ENCODE measurements at regions not wholly inside any gene's neighbourhood (a gene's known extent, or its start where the extent isn't known, plus 50 kb on each side); places are given as distances from the start of the nearest gene placed in this dataset.
A peak's percentile ranks its signal among the peaks of the same experiment; 100 is the strongest.
"Not testable (repeated sequence)": the region's sequence is repeated elsewhere in the genome, so short reads cannot be mapped to it uniquely, and the experiment has no call there.

DNA sequence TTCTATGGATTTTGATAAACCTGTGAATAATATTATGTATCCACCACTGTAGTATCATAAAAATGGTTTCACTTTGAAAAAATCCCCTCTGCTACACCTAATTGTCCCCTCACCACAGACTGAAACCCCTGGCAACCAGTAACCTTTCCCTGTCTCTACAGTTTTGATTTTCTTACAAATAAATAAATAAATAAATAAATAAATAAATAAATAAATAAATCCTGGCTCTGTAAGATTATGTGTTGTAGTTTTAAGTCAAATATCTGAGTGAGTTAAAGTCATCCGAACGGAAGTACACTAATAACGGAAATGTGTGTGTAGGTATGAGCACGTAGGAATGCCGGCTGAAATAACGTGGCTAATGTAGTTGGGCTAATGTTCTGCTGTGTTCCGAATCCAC lies 641.5 kb downstream of the GABRG1 start:
- no peak for DNase-seq (ENCODE audit: low spot score)

DNA sequence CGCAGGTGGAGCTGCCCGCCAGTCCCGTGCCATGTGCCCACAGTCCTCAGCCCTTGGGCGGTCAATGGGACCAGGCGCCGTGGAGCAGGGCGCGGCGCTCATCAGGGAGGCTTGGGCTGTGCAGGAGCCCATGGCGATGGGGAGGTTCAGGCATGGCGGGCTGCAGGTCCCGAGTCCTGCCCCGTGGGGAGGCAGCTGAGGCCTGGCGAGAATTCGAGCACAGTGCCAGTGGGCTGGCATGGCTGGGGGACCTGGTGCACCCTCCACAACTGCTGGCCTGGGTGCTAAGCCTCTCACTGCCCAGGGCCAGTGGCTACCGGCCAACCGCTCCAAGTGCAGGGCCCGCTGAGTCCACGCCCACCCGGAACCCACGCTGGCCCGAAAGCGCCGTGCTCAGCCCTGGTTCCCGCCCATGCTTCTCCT lies 646.5 kb downstream of the GABRG1 start:
- DNase-seq (ENCODE audit: low spot score) = no peak

DNA sequence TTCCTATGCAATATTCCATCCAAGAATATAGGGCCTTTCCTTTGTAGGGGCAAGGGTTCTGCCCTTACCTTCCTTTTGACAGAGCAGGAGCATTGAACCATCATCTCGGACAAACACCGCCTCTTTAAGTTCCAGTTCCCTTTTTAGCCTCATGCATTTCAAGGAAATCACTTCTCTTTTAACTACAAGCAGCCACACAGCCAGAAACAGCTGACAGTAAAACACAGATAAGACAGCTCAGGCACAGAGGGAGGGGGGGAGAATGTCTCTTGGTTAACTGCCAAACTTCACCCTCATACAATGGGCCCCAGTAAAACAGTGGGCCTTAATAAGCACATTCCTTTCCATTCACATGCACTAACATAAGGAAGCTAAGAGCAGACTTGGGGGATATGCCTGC lies 648.3 kb downstream of the GABRG1 start:
- DNase-seq (ENCODE audit: low spot score) = no peak

DNA sequence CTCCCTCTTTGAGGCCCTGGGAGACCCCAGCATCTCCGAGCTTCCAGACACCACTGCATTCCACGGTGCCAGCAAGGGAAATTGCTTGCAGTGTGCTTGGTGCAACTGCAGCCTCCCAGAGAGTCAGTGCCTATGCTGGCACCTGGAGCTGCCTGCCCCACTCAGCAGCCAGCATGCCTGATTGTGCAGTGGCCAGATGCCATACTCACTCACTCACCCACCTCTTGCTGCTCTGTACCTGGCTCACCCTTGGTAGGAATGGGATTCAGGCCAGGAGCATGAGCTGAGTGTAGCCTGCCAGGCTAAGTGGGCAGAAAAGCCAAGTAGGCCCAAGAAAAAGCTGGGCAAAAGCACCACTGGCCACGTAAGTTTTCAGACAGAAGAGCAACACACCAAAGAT lies 651.4 kb downstream of the GABRG1 start:
- DNase-seq (ENCODE audit: low spot score) = no peak

DNA sequence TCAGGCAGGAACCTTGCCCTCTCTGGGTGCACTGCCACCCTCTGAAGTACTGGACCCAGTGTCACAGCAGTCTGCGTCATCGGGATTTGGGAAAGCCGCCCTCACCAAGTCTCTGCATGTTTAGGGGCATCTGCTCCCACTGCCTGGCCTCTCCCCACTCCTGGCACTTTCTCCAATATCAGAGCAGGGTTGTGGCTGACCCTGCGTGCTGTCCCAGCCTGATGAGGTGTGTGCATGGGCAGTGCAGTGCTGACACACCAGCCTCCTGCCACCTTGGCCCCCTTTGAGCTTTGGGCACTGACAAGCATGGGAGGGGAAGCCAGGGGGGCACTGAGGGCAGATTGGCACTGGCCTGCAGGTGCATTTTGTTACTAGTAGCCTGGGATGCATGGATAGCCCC lies 652.5 kb downstream of the GABRG1 start:
- no peak for DNase-seq (ENCODE audit: low spot score)

DNA sequence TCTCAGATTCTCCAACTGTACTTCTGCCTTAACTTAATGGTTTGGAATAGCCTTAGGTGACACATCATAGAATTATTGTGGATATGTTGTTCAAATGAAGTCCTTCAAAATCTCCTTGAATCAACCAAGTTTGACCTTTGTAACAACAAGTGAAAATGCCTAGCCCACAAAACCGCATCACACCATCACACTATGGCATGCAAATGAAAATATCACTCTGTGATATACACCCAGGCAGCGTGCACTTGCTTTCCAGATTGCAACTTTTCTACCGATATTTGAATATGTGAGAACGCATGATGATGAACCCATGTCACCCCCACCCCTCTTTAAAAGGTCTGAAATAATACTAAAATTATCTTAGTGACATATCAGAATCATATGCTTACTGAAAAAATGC lies 656.7 kb downstream of the GABRG1 start:
- DNase-seq (ENCODE audit: low spot score) = no peak

DNA sequence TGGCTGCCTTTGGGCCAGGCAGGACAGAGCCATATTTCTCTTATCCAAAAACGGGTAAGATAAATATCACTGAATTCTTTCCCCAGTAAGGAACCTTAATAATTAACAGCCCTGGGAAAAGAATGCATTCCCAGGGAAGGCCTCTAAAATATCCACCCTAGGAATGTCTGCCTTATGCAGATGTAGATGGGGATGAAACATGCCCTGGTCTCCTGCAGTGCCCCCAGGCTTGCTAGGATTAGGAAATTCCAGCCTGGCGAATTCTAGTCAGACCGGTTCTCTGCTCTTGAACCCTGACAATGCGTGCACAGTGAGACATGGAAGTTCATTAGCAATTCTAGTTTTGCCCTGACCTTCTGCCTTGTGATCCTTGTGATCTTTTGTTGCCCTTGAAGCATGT lies 663.7 kb downstream of the GABRG1 start:
- DNase-seq (ENCODE audit: low spot score) = not testable (repeated sequence)

DNA sequence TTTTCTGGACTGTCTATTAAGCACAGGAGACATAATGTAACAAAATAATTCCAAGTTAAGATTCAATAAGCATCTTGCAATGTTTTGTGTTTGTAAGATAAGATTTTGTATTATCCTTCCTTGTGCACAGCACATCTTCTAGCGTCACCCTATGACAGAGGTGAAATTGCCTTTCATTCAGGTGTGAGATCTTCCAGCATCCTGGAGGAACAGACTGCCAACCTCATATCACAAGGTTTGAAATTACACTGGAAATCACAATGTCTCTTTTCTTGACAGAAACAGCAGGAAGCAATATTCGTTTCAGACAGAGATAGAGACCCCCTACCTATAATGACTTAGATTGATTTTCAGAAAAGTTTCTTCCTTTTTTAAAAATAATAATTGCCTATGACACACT lies 668.6 kb downstream of the GABRG1 start:
- no peak for DNase-seq (ENCODE audit: low spot score)

DNA sequence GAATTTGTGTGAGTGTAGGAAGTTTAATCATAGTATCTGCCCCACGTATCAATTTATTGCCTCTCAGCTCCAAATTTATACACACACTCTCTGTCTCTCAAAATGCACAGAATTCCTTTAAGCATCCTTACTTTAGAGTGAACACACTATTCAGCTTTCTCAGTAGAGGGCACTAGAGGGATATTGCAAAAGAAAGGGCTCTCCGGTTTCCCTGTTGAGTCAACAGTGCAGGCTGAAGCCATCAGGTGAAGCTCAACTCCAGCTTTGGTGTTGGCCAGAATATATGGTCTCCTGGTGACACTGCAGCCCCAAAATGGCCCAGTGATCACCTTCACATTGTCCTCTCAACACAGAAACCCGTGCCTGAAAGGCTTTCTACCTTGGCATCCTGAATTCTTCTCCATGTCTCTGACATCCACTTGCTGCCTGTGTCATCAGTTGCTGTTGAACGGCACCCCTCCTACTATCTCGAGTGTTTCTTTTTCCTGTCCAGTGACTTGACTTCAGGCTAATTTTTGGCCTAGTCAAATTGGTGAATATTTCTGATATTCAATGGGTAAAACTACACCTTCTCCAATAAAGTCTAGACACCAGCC lies 670.5 kb downstream of the GABRG1 start:
- peak; percentile 80 for DNase-seq (ENCODE audit: low spot score)

DNA sequence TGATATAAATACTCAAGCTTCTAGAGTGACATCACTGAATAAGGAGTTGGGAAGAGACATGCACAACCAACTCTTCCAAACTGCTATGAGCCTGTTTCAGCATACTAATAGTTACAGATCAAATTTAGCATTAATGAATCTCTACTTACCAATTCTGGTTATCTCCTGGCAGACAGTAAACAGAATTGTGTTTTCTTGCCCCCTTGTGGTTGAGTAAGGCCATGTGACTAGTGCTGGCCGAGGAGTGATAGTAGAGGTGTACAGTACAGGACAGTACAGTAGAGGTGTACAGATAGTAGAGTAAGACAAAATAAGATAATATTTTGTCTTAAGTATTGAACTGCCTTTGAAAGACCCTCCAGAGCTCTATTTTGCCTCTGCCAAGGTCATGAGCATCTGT lies 681.4 kb downstream of the GABRG1 start:
- DNase-seq (ENCODE audit: low spot score) = peak; percentile 53

DNA sequence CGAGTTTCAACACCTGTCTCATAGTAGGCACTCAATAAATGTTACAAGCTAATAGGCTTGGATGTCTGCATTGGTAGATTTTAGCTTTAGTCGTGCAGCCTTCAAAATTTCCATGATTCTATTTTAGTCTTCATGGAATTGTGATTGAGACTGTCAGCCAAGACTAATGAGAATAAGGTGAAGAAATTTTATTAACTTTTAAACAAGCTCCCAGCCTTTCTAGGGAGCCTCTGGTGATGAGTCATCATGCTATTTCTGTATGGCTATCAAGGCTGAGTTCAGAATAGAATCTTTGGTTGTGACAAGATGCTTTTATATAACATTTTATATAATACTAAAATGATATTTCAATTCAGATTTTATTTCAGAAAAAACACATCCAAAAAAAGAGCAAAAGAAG lies 685.8 kb downstream of the GABRG1 start:
- peak; percentile 20 for DNase-seq (ENCODE audit: low spot score)

DNA sequence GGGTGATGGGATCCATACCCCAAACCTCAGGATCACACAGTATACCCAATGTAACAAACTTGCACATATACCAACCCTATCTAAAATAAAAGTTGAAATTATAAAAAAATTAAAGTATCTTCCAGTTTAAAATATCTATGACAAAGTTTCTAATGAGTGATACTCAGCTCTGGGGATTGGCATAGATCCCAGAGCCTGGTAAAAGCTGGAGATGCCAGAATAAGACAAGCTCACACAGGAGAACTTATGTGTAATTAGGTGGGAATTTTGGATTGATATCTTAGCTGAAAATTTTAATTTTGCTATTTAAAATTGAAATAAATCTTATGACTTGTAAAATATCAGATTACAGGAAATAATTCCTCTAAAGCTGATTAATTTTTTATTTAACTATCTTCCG lies 686.5 kb downstream of the GABRG1 start:
- DNase-seq (ENCODE audit: low spot score) = no peak

DNA sequence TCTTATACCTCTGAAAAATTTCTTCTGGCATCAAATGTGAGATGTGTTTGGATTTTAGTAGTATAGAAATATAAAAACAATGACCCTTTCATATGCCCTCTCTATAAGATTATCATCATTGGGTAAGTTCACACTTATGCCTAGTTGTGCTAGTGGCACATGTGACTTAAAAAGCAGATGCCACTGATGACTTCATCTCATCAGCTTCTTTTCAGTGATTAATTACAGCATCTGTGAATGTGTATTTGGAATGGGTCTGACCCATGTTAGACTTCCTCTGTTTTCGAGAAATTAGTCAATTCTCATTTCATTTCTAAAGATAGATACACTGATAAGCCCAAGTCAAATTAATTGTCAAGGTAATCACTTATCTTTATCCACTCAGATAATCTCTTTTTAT lies 698.7 kb downstream of the GABRG1 start:
- DNase-seq (ENCODE audit: low spot score) = no peak

DNA sequence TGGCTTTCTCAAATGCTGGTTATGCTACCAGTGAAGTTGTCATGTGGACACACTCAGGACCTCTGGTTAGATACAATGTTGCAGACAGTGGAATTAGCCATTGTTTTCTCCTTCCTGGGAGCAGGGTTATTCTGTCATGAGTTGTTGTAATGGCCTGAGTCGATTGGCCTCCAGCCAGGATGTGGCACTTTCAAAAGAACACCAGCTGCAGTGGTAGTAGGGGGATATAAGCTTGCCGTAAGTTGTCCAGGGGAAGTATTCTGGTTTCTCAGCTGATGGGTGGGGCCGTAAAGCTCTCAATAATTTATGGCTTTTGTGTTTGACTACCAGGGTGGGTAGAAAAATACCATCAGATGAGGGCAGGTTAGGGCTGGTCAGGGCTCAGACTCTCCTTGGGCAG lies 697.5 kb upstream of the GNPDA2 start:
- no peak for DNase-seq (ENCODE audit: low spot score)

DNA sequence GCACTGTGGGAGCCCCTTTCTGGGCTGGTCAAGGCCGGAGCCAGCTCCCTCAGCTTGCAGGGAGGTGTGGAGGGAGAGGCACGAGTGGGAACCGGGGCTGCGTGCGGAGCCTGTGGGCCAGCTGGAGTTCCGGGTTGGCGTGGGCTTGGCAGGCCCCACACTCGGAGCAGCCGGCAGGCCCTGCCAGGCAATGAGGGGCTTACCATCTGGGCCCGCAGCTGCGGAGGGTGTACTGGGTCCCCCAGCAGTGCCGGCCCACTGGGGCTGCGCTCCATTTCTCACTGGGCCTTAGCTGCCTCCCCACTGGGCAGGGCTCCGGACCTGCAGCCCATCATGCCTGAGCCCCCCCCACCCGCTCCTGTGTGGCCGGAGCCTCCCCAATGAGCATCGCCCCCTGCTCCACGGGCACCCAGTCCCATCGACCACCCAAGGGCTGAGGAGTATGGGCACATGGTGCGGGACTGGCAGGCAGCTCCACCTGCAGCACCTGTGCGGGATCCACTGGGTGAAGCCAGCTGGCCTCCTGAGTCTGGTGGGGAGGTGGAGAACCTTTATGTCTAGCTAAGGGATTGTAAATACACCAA lies 693.8 kb upstream of the GNPDA2 start:
- not testable (repeated sequence) for DNase-seq (ENCODE audit: low spot score)

DNA sequence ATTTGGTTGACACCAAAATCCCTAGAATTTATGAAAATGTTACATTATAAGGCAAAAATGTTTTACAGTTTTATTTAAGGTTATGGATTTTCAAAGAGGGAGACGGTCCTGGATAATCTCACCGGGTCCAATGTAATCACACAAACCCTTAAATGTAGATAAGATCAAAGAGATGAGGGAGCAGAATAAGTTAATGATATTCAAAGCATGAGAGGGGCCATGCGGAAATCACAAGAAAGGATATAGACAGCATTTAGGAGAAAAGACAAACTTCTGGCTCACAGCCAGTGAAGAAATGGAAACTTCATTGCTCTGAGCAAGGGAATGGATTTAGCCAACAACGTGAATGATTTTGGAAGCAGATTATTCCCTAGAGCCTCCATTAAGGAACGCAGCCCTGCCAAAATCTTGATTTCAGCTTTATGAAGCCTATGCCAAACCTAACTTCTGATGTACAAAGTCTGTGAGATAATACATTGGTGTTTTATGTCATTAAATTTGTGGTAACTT lies 684.4 kb upstream of the GNPDA2 start:
- DNase-seq (ENCODE audit: low spot score) = no peak

DNA sequence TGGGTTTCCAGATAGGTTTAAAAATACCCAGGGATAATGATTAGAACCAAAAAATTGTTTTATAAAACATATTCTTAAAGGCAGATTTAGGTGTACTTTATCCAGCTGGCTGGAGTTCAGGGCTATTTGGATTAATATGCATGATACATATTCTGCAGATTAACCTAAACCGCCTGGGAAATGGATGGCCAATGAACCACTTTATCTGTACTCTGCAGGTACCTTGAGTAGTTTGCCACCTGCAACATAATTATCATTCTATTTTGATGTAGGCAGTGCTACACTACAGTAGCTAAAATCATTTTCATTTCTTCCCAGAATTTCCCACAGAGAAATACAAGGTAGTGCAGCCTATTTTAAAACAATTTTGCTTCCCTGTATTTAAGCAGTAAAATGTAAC lies 683.2 kb upstream of the GNPDA2 start:
- no peak for DNase-seq (ENCODE audit: low spot score)

DNA sequence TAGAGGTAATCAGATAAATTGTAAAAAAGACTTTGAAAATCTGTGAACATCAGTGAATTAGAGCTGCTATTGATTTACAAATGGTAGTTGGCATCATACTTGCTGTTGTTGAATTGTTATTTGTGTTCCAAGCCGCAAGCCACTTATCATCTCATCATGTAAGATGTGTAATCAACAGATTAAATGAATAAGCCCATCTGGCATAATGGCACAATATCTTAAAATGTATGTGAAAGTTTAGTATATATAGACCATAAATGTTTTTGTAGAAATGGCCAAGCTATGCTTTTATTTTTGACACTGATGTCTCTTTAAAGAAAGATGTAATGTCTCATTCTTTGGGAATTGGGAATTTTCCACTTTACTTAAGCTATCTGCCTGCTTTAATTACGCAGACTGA lies 682.6 kb upstream of the GNPDA2 start:
- DNase-seq (ENCODE audit: low spot score) = no peak

DNA sequence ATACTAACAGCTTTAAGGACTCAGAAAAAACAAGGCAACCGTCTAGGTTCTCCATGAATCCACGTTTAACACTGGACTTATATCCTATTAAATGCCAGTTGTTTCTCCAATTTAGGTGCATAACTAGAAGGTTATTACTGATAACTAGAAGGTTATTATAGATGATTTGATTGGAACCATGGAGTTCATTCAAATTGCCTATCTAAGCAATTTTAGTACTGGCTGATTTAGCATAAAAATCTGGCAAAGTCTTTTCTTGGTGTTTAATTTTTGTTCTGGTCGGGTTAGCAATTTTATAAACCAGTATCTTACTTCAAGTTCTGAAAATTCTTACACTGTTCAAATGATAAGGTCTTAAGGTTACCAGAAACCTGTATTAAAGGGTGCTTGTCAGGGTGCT lies 672.8 kb upstream of the GNPDA2 start:
- DNase-seq (ENCODE audit: low spot score) = no peak

DNA sequence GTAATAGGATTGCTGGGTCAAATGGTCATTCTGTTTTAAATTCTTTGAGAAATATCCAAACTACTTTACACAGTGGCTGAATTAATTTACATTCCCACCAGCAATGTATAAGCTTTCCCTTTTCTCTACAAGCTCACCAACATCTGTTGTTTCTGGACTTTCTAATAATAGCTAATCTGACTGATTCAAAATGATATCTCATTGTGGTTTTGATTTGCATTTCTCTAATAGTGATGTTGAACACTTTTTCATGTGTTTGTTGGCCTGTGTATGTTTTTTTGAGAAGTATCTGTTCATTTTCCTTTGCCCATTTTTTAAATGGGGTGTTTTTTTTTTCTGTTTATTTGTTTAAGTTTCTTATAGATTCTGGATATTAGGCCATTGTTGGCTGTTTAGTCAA lies 659.0 kb upstream of the GNPDA2 start:
- no peak for DNase-seq (ENCODE audit: low spot score)

DNA sequence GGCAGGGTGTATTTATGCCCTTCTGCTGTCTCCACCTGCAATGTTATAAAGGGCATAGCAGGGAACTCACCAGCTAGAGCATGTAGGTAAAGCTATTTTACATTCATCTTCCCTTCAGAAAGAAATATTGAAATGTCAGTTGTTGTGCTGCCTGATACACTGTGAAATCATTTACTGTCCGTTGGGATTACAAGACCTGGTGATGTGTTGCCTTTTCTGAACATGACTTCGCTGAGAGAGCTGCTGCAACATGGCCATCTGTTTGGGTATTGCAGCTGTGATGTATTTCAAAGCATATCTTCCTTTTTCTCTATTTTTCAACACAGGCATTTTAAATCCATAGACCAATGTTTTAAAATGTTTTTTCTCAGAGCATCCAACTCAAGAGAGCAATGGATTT lies 644.1 kb upstream of the GNPDA2 start:
- DNase-seq (ENCODE audit: low spot score) = no peak

DNA sequence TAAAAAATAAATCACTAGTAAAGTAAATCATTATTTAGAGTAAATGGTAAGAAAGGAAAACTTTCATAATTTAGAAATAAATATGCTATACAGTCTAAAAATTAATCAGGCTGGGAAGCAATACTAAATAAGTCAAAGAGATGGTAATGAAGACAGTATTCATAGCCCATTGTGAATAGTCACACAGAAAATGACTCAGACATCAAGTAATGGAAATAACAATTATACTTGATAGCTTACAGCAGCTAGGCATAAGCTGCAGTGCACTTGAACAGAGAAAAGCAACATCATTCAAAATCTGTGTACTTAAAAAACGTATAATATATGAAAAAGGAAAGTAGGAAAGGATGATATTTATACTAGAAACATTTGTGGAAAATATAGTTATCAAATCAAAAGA lies 642.5 kb upstream of the GNPDA2 start:
- DNase-seq (ENCODE audit: low spot score) = no peak

DNA sequence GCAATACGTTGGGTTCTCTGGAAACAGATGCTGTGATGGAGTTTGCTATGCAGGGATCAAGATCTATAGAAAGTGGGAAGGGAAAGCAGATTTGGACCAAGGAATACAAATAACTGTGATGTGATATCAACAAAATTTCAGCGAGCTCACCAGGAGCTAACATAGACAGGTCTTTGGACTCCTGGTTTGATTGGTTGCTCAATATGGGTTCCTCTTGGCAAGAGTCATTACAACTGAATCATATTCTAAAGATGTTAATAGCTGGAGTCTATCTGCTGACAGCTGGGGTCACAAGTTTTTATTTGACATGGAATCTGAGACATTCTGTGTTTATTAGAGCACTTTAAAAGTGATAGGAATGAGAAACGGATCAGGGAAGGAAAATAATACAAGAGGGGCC lies 637.6 kb upstream of the GNPDA2 start:
- no peak for DNase-seq (ENCODE audit: low spot score)

Measured in RKO (cell line).